MM.1S (cell line): ENCODE measurements at regions not wholly inside any gene's neighbourhood (a gene's known extent, or its start where the extent isn't known, plus 50 kb on each side); places are given as distances from the start of the nearest gene placed in this dataset.
"Not testable (repeated sequence)": the region's sequence is repeated elsewhere in the genome, so short reads cannot be mapped to it uniquely, and the experiment has no call there.

Experiments
- DNase-seq: peaks from one replicate; pipeline ENCODE4 v3.0.0-alpha.2; 2015
- H2AFZ ChIP-seq: fragments of 300-600 bp; sonication (generic); 2 replicates; pipeline ENCODE4 v1.6.0; 2016; ENCODE audit warnings: antibody characterized with exemption, low read length
- H3F3A ChIP-seq: fragments of 300-600 bp; sonication (generic); 2 replicates; pipeline ENCODE4 v1.6.1; 2016; ENCODE audit warnings: mild to moderate bottlenecking, antibody characterized with exemption, low read length, moderate library complexity, mixed read lengths; ENCODE audit not compliant: insufficient read depth
- H3K27ac ChIP-seq: fragments of 300-600 bp; sonication (generic); 2 replicates; pipeline ENCODE4 v1.5.1; 2016; ENCODE audit warnings: mild to moderate bottlenecking, low read length
- H3K27me3 ChIP-seq: fragments of 300-600 bp; sonication (generic); replicated peaks from 2 replicates; pipeline ENCODE4 v1.6.0; 2016; ENCODE audit warnings: low read length; ENCODE audit not compliant: insufficient read depth
- H3K36me3 ChIP-seq: fragments of 300-600 bp; sonication (generic); replicated peaks from 2 replicates; pipeline ENCODE4 v1.6.1; 2016; ENCODE audit warnings: mild to moderate bottlenecking, low read length, mixed read lengths; ENCODE audit not compliant: insufficient read depth
- H3K4me1 ChIP-seq: fragments of 300-600 bp; sonication (generic); 2 replicates; pipeline ENCODE4 v1.6.1; 2016; ENCODE audit warnings: low read length, mixed read lengths
- H3K4me2 ChIP-seq: fragments of 300-600 bp; sonication (generic); 2 replicates; pipeline ENCODE4 v1.6.0; 2016; ENCODE audit warnings: low read depth, low read length
- H3K4me3 ChIP-seq: fragments of 300-600 bp; sonication (generic); 2 replicates; pipeline ENCODE4 v1.5.1; 2016; ENCODE audit warnings: low read length, mixed read lengths
- H3K79me2 ChIP-seq: fragments of 300-600 bp; sonication (generic); 2 replicates; pipeline ENCODE4 v1.6.1; 2016; ENCODE audit warnings: mixed run types, low read length, mixed read lengths
- H3K9ac ChIP-seq: fragments of 300-600 bp; sonication (generic); 2 replicates; pipeline ENCODE4 v1.6.1; 2016; ENCODE audit warnings: low read length, mixed read lengths
- H3K9me2 ChIP-seq: fragments of 300-600 bp; sonication (generic); replicated peaks from 2 replicates; pipeline ENCODE4 v1.6.1; 2016; ENCODE audit warnings: mild to moderate bottlenecking, low read length, mixed read lengths; ENCODE audit not compliant: insufficient read depth
- H3K9me3 ChIP-seq: fragments of 300-600 bp; sonication (generic); replicated peaks from 2 replicates; pipeline ENCODE4 v1.6.1; 2016; ENCODE audit warnings: mild to moderate bottlenecking, low read length, mixed read lengths; ENCODE audit not compliant: insufficient read depth
- H4K20me1 ChIP-seq: fragments of 300-600 bp; sonication (generic); 2 replicates; pipeline ENCODE4 v1.6.1; 2016; ENCODE audit warnings: mild to moderate bottlenecking, low read length, moderate library complexity, mixed read lengths; ENCODE audit not compliant: insufficient read depth
- CTCF ChIP-seq: fragments of 300-600 bp; sonication (generic); IDR thresholded peaks from 2 replicates; pipeline ENCODE4 v1.5.1; 2016; ENCODE audit warnings: antibody characterized with exemption, low read length, mixed read lengths
- EZH2 ChIP-seq: fragments of 300-600 bp; sonication (generic); optimal IDR thresholded peaks from 2 replicates; pipeline ENCODE3; 2017; ENCODE audit warnings: low read depth, mild to moderate bottlenecking, antibody characterized with exemption, low read length, mixed read lengths
- EZH2phosphoT487 ChIP-seq: fragments of 300-600 bp; sonication (generic); IDR thresholded peaks from 2 replicates; pipeline ENCODE4 v1.6.1; 2018; ENCODE audit warnings: antibody characterized with exemption, low read length

GRCh38 chr6:55937951-55938690 lies 62.7 kb upstream of the BMP5 start:
- Histone ChIP-seq H3F3A (no peaks in the 10 kb centered on the region), H3K79me2 (no peaks in the 10 kb centered on the region), H3K27ac (no peak overlapping the region), H3K4me2 (no peak overlapping the region), H2AFZ (no peak overlapping the region), H3K9me3 (no peaks in the 10 kb centered on the region), H3K4me3 (no peak overlapping the region), H3K36me3 (no peaks in the 10 kb centered on the region), H3K9ac (no peak overlapping the region), H3K9me2 (no peaks in the 10 kb centered on the region), H4K20me1 (no peaks in the 10 kb centered on the region), H3K4me1 (no peaks in the 10 kb centered on the region), H3K27me3 (no peaks in the 10 kb centered on the region)
- DNase-seq: no peak
- TF ChIP-seq EZH2phosphoT487 (no peak), CTCF (no peak), EZH2 (no peak)

DNA sequence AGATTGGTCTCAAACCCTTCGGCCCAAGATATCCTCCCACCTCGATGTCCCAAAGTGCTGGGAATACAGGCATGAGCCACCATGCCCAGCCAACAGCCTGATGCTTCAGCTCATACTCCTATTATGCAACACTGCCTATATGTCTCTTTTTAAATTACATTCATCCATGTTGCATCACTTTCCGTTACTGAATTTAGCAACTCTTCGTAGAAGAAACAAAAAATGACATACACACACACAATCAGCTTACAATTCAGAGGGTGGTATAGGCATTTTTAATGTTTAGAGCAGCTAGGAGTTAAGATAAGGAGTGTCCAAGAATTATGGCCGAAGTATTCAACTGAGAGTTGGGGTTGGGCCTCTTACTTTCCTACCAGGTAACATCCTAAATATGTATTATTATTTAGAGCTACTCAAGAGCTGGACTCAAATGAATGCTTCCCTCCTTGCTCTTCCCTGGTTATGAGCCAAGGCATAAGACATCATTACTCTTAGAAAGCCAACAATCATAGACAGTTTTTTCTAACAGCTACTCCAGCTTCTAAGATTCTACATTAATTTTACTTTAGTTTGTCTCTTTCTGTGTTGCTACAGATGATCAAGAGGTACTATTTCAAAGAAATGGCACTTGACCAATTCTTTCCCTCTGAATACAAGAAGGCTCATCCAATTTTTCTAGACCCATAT lies 62.0 kb upstream of the BMP5 start:
- no peak overlapping the region for H3K27ac ChIP-seq
- TF ChIP-seq EZH2 (no peak), CTCF (no peak), EZH2phosphoT487 (no peak)
- no peak for DNase-seq

DNA sequence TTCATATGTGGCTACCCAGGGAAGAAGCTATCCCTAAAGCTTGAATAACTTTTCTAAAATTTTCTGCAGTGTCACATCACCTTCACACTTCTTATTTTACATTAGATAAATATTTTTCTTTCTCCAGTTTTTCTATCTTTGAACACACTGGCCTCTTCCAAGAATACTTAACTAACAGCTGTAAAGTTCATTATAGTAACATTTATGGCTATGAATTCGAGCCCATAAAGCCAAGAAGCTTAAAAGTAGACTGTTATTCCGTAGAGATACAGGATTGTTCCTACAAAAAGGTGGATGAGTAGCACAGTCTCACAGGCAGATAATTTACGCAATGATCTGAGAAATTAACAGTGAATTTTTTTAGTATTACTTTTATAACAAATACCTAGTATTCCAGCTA lies 55.7 kb upstream of the BMP5 start:
- H3K9me2 ChIP-seq: no peaks in the 10 kb centered on the region
- H3K36me3 ChIP-seq: no peaks in the 10 kb centered on the region
- no peak overlapping the region for H3K27ac ChIP-seq
- H3K4me3 ChIP-seq: no peak overlapping the region
- no peaks in the 10 kb centered on the region for H3K4me1 ChIP-seq
- DNase-seq: no peak
- TF ChIP-seq CTCF (no peak), EZH2phosphoT487 (no peak), EZH2 (no peak)
- no peaks in the 10 kb centered on the region for H3K9me3 ChIP-seq
- no peak overlapping the region for H3K4me2 ChIP-seq
- H3K79me2 ChIP-seq: no peaks in the 10 kb centered on the region
- H3F3A ChIP-seq: no peaks in the 10 kb centered on the region
- H3K27me3 ChIP-seq: no peaks in the 10 kb centered on the region
- H3K9ac ChIP-seq: no peak overlapping the region
- no peak overlapping the region for H2AFZ ChIP-seq
- no peaks in the 10 kb centered on the region for H4K20me1 ChIP-seq

More for the DNA sequence above, 62.0 kb upstream of the BMP5 start:
- H3K4me2 ChIP-seq: no peak overlapping the region
- no peak overlapping the region for H2AFZ ChIP-seq
- no peaks in the 10 kb centered on the region for H3K9me3 ChIP-seq
- no peaks in the 10 kb centered on the region for H4K20me1 ChIP-seq
- H3K79me2 ChIP-seq: no peaks in the 10 kb centered on the region
- no peak overlapping the region for H3K9ac ChIP-seq
- no peaks in the 10 kb centered on the region for H3K27me3 ChIP-seq
- H3K4me3 ChIP-seq: no peak overlapping the region
- no peaks in the 10 kb centered on the region for H3K4me1 ChIP-seq
- no peaks in the 10 kb centered on the region for H3K36me3 ChIP-seq
- no peaks in the 10 kb centered on the region for H3F3A ChIP-seq
- no peaks in the 10 kb centered on the region for H3K9me2 ChIP-seq

GRCh38 chr6:55927713-55928112 lies 52.3 kb upstream of the BMP5 start:
- H3K36me3 ChIP-seq, H3K4me3 ChIP-seq, H3K4me2 ChIP-seq, H3K9me2 ChIP-seq, H3K27ac ChIP-seq, H3K9me3 ChIP-seq, H4K20me1 ChIP-seq, H3K27me3 ChIP-seq, H2AFZ ChIP-seq, H3K79me2 ChIP-seq, DNase-seq, H3K4me1 ChIP-seq, H3F3A ChIP-seq, H3K9ac ChIP-seq: not testable (repeated sequence)
